ENCODE measurements at regions not wholly inside any gene's neighbourhood (a gene's known extent, or its start where the extent isn't known, plus 50 kb on each side); places are given as distances from the start of the nearest gene placed in this dataset.

DNA sequence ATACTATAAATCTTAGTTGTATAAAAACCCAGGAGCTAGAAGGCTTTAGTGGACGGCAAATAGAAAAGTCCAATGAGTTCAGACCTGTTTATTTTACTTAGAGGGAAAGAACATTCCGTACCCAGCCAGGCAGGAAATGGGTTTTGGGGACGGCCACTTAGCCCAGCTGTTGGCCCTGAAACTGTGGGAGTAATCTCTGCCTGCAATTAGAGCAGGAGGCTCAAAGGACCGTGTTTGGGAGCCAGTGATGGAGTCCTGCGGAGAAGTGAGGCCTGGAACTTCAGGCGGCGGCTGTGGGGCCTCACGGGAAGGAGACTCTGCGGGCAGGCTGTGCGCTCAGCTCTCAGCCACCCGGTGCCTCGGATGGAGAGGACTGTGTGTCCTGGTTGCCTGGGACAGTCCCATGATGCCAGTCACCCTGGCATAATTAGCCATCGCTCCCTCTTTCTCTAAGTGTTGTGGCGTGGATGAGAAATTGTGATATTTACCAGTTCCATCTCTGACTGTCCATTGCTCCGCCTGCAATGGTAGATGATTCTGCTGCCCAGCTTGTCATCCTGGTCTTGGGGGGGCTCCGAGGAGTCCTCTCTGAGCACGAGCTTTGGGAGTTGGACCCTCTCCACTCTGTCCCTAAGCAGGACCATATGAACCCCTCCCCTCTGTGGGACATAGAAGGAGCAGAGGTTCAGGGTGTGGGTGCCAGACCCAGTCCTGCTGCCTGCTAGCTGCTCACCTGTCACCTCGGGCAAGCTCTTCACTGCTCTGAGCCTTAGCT, 530.3 kb downstream of the TBC1D22A start:
- TF ChIP-seq POLR2AphosphoS5 (IDR thresholded peaks at IDR 0.05; ENCODE audit: borderline replicate concordance, low read depth, low read length) (no peak), FOXP2 (optimal IDR thresholded peaks at IDR 0.05; ENCODE audit: control extremely low read depth, extremely low read length, insufficient read depth) (no peak), EZH2 (IDR thresholded peaks at IDR 0.05) (no peak)
